GM18951 (cell line): ENCODE measurements at regions not wholly inside any gene's neighbourhood (a gene's known extent, or its start where the extent isn't known, plus 50 kb on each side); places are given as distances from the start of the nearest gene placed in this dataset.
"Not testable (repeated sequence)": the region's sequence is repeated elsewhere in the genome, so short reads cannot be mapped to it uniquely, and the experiment has no call there.

Experiments used
- POLR2A ChIP-seq: IDR thresholded peaks from 4 replicates; pipeline ENCODE4 v1.6.1; 2011; ENCODE audit warnings: mild to moderate bottlenecking; ENCODE audit not compliant: insufficient read length, insufficient read depth; ENCODE audit errors: extremely low read depth
- in situ Hi-C: fragments of 300-500 bp; cut with MboI; formaldehyde crosslinking; loops from one replicate; pipeline ENCODE4 v1.12.0; 2022; ENCODE audit warnings: low sequenced_read_pairs, mixed read lengths, inconsistent platforms; ENCODE audit not compliant: unreplicated experiment

DNA sequence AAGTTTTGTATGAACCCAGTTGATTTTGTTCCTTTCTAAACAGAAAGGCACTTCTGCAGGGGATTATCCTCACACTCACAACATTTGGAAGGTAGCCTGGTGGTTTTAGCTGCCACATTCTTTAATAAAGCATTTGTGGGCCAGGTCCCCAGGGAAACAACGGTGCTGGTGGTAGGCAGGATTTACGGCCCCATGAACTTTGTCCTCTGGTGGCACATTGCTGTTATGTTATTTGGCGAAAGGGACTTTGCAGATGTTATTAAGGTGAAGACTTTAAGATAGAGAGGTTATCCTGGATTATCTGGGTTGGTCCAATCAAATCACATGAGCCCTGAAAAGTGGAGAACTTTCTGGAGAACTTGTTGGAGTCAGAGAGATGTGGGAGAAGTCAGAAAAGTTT lies 86.3 kb upstream of the C9orf72 start:
- in situ Hi-C loops = no loop called here

DNA sequence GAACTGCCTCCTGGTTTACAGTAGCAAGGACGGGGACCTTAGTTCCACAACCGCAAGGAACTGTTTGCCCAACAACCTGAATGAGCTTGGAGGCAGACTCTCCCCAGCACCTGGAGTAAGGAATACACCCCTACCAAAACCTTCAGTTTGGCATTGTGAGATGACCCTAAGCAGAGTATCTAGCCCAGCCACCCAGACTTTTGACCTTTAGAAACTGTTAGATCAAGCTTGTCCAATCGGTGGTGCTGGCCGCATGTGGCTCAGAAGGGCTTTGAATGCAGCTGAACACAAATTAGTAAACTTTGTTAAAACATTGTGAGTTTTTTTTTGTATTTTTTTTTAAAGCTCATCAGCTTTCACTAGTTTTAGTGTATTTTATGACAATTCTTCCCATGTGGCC lies 86.9 kb upstream of the C9orf72 start:
- in situ Hi-C loops = no loop called here
- TF ChIP-seq POLR2A = no peak

More for the DNA sequence above, 86.3 kb upstream of the C9orf72 start:
- no peak for TF ChIP-seq POLR2A

DNA sequence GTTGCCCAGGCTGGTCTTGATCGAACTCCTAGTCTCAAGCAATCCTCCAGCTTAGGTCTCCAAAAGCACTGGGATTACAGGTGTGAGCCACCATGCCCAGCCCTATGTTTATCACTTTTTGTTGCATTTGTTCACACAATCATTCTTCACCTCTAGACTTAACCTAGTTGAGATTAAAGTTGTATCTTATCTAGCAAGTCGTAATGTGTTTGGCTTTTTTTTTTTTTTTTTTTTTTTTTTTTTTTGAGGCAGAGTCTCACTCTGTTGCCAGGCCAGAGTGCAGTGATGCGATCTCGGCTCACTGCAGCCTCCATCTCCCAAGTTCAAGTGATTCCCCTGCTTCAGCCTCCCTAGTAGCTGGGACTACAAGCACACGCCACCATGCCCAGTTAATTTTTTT lies 90.2 kb upstream of the C9orf72 start:
- no peak for TF ChIP-seq POLR2A
- in situ Hi-C loops = no loop called here

DNA sequence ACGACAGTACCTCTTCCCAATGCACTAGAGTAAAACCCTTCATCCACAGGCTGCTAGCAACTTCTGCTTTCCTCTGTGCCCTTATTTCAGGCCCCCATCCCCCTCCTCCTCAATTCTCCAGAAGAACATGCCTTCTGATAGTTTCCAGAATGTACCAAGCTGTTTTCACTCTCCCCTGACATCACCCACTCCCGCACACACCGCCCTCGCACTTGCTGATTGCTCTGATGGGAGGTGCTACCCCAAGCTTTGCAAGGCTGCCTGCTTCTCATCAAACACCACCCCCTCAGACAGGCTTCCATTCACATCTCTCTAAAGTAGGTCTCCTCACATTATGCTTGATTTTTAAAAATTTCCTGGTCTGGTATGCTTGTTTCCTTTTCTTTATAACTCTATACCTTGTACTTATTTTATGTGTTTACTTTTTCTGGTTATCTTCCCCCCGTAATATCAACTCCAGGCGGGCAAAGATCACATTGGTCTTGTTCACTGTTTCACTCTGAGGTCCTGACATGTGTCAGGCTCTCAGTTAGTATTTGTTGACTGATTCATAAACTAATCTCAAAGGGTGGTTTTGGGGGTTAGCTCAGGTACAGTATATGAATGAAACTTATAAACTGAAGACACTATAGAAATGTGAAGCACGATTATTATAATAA lies 91.0 kb upstream of the C9orf72 start:
- TF ChIP-seq POLR2A = no peak
- in situ Hi-C loops = no loop called here

DNA sequence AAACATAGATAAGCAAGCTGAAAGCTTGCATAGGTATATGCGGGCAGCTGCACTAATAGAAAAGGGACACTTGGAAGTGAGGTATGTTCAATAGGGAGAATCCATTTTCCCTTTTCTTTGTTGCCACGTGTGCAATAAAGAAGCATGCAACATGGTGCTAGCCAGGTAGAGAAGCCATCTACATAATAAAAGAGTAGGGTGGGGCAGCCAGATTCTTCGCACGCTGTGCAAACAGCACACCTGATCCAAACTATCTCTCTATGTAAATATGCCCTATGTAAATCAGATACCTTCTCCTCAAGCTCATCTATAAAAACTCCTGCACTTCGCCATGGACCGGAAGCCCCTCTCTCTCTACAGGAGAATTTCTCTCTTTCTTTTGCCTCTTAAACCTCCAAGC lies 91.9 kb upstream of the C9orf72 start:
- in situ Hi-C loops = no loop called here
- no peak for TF ChIP-seq POLR2A

DNA sequence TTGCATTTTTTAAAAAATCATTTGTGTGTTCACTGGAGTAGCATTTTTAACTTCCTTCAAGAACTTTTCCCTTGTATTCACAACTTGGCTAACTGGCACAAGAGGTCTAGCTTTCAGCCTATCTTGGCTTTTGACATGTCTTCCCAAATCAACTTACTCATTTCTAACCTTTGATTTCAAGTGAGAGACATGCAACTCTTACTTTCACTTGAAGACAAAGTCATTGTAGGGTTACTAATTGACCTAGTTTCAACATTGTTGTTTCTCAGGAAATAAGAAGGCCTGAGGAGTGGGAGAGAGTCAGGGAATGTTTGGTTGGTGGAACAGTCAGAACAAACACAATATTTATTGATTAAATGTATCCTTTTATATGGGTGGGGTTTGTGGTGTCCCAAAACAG lies 95.0 kb upstream of the C9orf72 start:
- in situ Hi-C loops = no loop called here
- no peak for TF ChIP-seq POLR2A

DNA sequence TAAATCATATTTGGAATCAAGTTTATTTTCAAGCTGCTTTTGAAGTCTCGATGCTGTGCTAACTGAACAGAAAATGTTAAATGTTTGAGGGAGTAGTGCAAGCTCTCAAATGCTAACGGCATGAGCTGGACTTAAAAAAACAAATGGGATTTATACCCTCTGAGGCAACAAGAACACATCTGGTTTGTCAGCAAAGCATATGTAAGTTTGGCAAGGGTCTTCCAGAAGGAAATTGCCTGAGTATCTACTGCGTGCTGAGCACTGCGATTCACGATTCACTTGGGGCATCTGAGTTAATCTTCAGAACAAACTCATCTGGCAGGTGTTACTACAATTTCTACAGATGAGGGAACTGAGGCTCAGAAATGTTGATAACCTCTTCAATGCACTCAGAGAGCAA lies 98.4 kb upstream of the C9orf72 start:
- TF ChIP-seq POLR2A = no peak
- in situ Hi-C loops = no loop called here

DNA sequence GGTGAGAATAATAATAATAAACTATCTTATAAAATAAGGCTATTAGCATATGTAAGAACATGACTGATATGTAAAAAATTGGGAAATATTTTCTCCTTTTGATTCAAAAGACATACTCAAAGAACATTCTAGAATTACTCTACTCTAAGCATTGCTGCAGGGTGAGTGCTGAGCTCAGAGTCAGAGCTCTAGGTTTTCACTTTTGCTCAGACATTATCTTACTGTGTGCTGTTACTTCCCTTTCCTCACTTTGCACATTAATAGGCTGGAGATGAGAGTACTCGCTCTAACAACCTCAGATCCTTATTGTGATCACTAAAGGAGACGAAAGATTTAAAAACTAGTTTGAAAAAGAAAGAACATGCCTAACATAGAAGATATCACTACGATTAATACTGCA lies 99.4 kb upstream of the C9orf72 start:
- TF ChIP-seq POLR2A = no peak
- in situ Hi-C loops = no loop called here

DNA sequence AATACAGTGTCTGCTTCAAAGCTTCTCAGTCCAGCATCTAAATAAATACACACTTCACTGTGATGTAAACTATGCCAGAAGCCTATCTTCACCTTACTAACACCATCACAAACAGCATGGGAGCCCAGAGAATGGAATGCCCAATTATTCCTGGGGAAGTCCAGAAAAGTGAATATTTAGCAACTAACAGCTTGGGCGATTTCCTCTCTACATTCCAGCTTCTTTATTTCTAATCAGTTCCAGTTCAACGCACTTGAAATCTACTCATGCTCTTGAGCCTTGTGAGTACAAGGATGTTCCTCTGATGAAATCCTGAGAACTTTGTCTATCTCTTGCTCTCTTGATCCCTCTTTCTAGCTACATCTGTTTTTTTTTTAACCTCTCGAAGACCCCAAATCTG lies 100.4 kb upstream of the C9orf72 start:
- in situ Hi-C loops = no loop called here
- TF ChIP-seq POLR2A = no peak

DNA sequence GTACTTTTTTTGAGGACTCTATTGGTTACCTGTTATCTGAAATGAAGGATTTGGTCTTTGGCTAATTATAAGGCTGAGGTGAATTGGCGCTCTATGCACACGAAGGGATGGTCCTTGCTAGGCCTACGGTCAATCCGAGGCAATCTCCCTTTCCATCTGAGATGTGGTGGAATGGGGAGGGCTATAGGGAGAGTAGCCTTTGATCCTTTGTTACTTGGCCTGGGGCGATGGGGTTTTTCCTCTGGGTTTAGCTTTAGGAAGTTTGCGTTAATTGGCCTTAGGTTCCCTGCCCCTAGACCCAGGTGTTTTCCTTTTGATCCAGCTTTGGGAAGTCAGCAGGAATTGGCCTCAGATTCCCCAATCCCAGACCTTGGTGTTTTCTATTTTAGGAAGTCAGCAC lies 102.1 kb upstream of the C9orf72 start:
- in situ Hi-C loops = no loop called here
- no peak for TF ChIP-seq POLR2A

DNA sequence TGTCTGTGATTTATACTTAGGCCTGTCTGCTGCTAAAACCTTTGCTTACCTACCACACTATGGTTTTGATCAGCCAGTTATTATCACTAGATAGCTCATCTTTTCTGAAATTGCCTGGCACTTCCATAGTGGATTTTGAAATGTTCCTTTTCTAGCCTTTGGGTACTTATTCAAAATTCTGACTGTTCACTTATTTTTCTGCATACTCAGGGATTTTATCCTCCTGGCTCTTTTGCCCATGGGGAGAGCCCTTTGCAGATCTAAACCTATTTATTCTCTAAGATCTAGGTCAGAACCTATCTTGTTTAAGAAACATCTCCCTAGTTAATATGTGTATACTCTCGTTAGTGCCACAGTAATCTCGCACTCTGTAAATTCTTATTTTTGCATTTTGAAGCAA lies 103.5 kb upstream of the C9orf72 start:
- in situ Hi-C loops = no loop called here
- TF ChIP-seq POLR2A = no peak

DNA sequence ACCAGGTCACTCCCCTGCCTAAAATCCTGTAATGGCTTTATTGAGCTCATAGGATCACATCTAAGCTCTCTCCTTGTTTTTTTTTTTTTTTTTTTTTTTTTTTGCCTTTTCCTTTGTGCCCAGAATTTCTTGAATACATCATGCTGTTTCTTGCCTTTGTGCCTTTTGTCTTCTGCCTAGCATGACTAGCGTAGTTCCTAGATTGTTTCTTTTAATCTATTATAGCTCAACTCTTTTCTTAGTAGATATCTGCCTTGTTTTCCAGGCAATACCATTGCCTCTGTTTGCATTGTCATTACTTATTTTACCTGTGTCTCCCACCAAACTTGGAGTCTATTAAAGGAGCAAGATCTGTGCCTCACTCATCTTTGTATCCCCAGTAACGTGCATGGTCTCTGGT lies 106.1 kb upstream of the C9orf72 start:
- in situ Hi-C loops = no loop called here
- no peak for TF ChIP-seq POLR2A

DNA sequence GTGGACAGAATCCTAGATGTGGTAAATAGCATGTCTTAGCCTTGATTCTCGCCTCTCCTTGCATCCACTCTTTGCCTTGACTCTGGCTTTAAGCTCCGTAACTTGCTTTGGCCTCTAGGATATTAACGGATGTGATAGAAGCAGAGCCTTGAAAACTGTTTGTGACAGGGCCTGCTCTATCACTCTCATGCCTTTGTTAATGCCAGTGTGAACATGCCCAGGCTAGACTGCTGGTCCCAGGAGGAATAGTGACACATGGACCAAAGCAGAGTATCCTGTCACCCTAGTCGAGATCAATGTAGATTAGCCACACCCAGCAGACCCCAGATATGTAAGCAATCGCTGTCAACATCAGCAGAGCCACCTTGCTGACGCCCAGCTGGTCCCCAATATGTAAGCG lies 109.9 kb upstream of the C9orf72 start:
- TF ChIP-seq POLR2A = no peak
- in situ Hi-C loops = no loop called here

DNA sequence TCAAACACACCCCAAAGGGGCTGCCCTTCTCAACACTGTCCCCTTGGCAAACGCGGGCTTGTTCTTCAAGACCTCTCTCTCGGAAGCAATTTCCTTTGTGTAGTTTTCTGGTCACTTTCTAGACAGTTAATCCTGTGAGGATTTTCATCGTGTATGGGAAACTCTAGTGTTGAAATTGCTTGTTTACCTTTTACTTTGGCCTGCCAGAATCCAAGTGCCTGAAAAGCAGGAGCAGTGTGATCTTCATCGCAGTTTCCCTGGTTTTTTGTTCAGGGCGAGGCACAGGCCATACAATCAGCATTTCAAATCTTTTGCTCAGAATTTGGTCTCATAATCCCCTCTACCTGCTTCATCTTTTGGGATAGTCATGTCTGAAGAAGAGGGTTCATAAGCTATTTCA lies 115.7 kb upstream of the C9orf72 start:
- in situ Hi-C loops = no loop called here
- TF ChIP-seq POLR2A = no peak

DNA sequence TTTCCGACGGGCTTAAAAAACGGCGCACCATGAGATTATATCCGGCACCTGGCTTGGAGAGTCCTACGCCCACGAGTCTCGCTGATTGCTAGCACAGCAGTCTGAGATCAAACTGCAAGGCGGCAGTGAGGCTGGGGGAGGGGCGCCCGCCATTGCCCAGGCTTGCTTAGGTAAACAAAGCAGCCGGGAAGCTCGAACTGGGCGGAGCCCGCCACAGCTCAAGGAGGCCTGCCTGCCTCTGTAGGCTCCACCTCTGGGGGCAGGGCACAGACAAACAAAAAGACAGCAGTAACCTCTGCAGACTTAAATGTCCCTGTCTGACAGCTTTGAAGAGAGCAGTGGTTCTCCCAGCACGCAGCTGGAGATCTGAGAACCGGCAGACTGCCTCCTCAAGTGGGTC lies 117.5 kb upstream of the C9orf72 start:
- in situ Hi-C loops = not testable (repeated sequence)
